ENCODE measurements at regions not wholly inside any gene's neighbourhood (a gene's known extent, or its start where the extent isn't known, plus 50 kb on each side); places are given as distances from the start of the nearest gene placed in this dataset.

GRCh38 chr2:9781252-9781651 lies 62.0 kb upstream of the TAF1B start:
- Histone ChIP-seq H3K4me3 (ENCODE audit: low read depth, low read length, poor library complexity, severe bottlenecking) (no peak overlapping the region), H3K27me3 (replicated peaks; ENCODE audit: insufficient read depth, low read depth, low read length, poor library complexity) (no peaks in the 10 kb centered on the region), H3K27ac (ENCODE audit: low read depth, low read length, poor library complexity, severe bottlenecking) (no peak overlapping the region), H3K4me1 (ENCODE audit: insufficient read depth, low read length, poor library complexity, severe bottlenecking) (no peaks in the 10 kb centered on the region), H3K9me3 (ENCODE audit: low read depth, low read length, poor library complexity, severe bottlenecking) (no peaks in the 10 kb centered on the region), H3K36me3 (ENCODE audit: insufficient read depth, low read length, poor library complexity, severe bottlenecking) (no peaks in the 10 kb centered on the region)
- intact Hi-C loops (cut with micrococcal nuclease; ENCODE audit: unreplicated experiment): no loop called here
- TF ChIP-seq EZH2 (IDR thresholded peaks at IDR 0.05; ENCODE audit: borderline replicate concordance, low read depth, low read length, poor library complexity, severe bottlenecking) (no peak), CTCF (conservative IDR thresholded peaks at IDR 0.05; ENCODE audit: low read depth, low read length) (no peak)
- CTCF ChIA-PET: no interaction called here
- POLR2A ChIA-PET (ENCODE audit: low non-redundant PET): no interaction called here
- BruUV-seq (replicated peaks): no TSS peak
- no peak for DNase-seq (ENCODE audit: low spot score)

- H3K36me3 ChIP-seq (ENCODE audit: insufficient read depth, low read length, poor library complexity, severe bottlenecking): no peaks in the 10 kb centered on the region
- CTCF ChIA-PET: no interaction called here
- no peak overlapping the region for H3K4me3 ChIP-seq (ENCODE audit: low read depth, low read length, poor library complexity, severe bottlenecking)
- H3K9me3 ChIP-seq (ENCODE audit: low read depth, low read length, poor library complexity, severe bottlenecking): no peaks in the 10 kb centered on the region
- intact Hi-C loops (cut with micrococcal nuclease; ENCODE audit: unreplicated experiment): no loop called here
- TF ChIP-seq EZH2 (IDR thresholded peaks at IDR 0.05; ENCODE audit: borderline replicate concordance, low read depth, low read length, poor library complexity, severe bottlenecking) (no peak), CTCF (conservative IDR thresholded peaks at IDR 0.05; ENCODE audit: low read depth, low read length) (no peak)
- POLR2A ChIA-PET (ENCODE audit: low non-redundant PET): no interaction called here
- no peaks in the 10 kb centered on the region for H3K4me1 ChIP-seq (ENCODE audit: insufficient read depth, low read length, poor library complexity, severe bottlenecking)
- H3K27ac ChIP-seq (ENCODE audit: low read depth, low read length, poor library complexity, severe bottlenecking): no peak overlapping the region
- no peaks in the 10 kb centered on the region for H3K27me3 ChIP-seq (replicated peaks; ENCODE audit: insufficient read depth, low read depth, low read length, poor library complexity)
- no peak for DNase-seq (ENCODE audit: low spot score)
- BruUV-seq (replicated peaks): no TSS peak
Measured at GRCh38 chr2:9782197-9782719, 61.0 kb upstream of the TAF1B start.

- H3K36me3 ChIP-seq (ENCODE audit: insufficient read depth, low read length, poor library complexity, severe bottlenecking): no peaks in the 10 kb centered on the region
- intact Hi-C loops (cut with micrococcal nuclease; ENCODE audit: unreplicated experiment): no loop called here
- DNase-seq (ENCODE audit: low spot score): no peak
- POLR2A ChIA-PET (ENCODE audit: low non-redundant PET): no interaction called here
- CTCF ChIA-PET: no interaction called here
- no peaks in the 10 kb centered on the region for H3K4me1 ChIP-seq (ENCODE audit: insufficient read depth, low read length, poor library complexity, severe bottlenecking)
- H3K27ac ChIP-seq (ENCODE audit: low read depth, low read length, poor library complexity, severe bottlenecking): no peak overlapping the region
- H3K27me3 ChIP-seq (replicated peaks; ENCODE audit: insufficient read depth, low read depth, low read length, poor library complexity): no peaks in the 10 kb centered on the region
- no peaks in the 10 kb centered on the region for H3K9me3 ChIP-seq (ENCODE audit: low read depth, low read length, poor library complexity, severe bottlenecking)
- no peak overlapping the region for H3K4me3 ChIP-seq (ENCODE audit: low read depth, low read length, poor library complexity, severe bottlenecking)
- no TSS peak for BruUV-seq (replicated peaks)
- TF ChIP-seq CTCF (conservative IDR thresholded peaks at IDR 0.05; ENCODE audit: low read depth, low read length): no peak
- TF ChIP-seq EZH2 (IDR thresholded peaks at IDR 0.05; ENCODE audit: borderline replicate concordance, low read depth, low read length, poor library complexity, severe bottlenecking): no peak
Measured at GRCh38 chr2:9789371-9789770, 53.9 kb upstream of the TAF1B start.

Measured in A673 (cell line).